ENCODE measurements at regions not wholly inside any gene's neighbourhood (a gene's known extent, or its start where the extent isn't known, plus 50 kb on each side); places are given as distances from the start of the nearest gene placed in this dataset.

DNA sequence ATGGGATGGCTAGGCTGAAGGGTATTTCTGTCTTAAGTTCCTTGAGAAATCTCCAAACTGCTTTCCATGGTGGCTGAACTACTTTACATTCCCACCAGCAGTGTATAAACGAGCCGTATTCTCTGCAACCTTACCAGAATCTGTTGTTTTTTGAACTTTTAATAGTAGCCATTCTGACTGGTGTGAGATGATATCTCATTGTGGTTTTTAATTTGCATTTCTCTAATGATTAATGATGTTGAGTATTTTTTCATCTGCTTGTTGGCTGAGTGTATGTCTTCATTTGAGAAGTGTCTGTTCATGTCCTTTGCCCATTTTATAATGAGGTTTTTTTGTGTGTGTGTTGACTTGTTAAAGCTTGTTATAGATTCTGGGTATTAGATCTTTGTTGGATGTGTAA is 226.8 kb upstream of the IGFBP3 start:
- DNase-seq, result no peak

DNA sequence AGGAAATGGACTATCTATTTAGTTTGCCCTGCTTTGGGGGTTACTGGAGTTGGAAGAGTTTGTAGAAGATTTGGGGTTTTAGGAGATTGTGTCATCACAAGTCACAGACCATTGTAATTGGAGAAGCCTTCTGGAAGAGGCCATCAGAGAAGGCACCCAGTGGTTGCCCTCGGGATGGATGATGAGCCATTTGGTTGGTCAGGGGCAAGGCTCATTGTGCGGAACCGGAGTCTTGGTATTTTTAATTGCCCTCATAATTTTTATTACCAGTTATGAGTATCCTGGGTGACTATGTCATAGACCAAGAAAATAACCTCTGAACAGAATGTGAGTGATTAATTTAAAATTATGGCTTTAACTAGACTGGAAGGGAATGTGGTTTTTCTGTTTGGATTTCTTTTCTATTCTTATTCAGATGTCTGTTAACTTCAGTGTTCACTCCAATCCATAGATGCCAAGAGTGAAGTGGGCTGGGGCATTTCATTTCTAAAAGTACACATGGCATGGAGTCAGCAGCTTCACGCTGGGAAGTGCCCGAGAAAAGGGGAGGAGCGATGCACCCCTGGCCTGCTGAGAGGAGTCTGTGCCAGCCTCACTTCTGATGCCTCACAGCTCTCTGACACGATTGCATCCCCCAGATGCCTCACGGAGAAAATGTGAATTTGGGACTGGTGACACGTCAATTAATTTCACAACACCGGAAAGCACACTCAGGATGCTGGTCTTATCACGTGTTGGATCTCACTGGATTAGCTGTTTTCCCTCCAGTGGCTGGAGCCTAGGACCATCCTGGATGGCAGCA is 225.6 kb upstream of the IGFBP3 start:
- no peak for DNase-seq

DNA sequence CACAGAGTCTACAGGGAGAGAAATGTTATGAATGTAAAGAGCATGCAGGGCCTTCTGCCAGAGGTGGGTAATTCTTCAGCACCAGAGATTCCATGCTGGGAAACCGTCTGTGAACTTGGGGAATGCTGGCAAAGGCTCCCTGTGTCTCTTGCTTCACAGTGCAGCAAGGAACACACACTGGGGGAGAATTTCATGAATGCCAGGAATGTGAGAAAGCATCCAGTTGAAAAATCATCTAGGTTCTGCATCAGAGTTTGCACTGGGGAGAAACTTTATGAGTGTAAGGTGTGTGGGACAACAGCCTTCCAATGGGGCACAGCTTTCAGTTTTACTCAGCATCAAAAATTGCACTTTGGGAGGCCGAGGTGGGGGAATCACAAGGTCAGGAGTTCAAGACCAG is 224.3 kb upstream of the IGFBP3 start:
- DNase-seq, result no peak

DNA sequence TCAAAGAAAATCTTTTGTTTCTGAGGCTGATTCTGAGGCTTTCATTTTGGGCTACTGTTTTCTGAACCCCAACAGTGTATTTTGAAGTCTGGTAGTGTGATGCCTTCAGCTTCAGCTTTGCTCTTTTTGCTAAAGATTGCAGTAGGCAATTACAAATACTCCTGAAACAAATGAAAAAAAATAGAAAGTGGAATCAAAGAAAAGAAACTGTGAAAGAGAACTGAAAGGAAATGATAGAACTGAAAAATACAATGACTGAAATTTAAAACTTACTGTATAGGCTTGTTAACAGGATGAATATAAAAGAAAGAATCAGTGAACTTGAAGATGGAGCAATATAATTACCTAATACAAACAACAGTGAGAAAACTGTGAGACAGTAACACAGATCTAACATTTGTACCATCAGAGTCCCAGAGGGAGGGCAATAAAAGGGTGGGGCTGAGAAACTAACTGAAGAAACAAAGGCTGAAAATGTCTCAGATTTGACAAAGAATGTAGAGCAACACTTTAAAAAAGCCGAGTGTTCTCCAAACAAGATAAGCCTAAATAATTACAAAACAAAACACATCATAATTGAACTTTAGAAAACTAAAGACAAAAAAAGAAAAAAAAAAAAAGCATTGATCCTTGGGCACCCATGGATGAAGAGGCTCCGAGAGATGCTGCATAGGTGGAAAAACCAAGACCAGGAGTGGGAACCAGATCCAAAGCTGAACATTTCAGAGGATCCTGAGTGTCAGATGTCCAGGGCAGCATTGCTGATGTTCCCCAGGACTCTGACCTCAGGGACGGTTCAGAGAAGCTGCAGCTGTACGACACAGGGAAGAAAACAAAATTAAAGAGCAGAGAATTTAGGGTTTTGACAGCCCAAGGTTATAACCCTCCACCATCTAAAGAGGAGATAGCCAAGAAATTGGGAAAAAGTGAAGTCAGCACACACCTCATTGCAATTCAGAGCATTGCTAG is 223.2 kb upstream of the IGFBP3 start:
- no peak for DNase-seq

DNA sequence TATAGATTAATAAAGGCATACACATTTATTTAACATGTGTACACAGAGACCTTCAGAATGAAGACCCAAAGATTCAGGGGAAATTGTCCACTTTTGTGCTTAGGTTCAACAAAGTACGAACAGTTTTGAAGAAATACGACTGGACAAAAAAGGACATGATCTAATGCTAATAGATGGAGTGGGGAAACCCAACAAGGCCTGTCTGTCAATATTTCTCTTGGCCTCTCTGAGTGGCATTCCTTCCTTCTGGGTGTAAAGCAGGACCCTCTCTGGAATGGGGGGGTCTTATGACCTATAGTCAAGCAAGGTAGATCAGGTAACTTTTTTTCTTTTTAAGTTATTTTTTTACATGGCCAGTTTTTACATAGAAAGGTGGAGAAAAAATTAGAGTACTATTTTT is 222.3 kb upstream of the IGFBP3 start:
- no peak for DNase-seq

DNA sequence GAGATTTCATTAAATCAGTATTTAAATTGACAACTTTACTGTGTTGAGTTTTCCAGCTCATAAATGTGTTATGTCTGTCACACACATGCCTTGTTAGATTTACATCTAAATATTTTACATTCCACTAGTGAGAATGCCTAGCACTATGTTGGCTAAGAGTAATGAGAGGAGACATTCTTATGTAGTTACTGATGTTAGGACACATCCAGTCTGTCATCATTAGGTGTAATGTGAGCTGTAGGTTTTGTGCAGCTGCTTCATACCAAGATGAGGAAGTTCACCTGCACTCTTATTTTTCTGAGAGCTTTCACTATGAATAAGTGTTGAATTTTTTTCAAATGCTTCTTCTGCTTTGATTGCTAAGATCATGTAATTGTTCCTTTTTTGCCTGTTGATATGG is 218.0 kb upstream of the IGFBP3 start:
- DNase-seq, result no peak

DNA sequence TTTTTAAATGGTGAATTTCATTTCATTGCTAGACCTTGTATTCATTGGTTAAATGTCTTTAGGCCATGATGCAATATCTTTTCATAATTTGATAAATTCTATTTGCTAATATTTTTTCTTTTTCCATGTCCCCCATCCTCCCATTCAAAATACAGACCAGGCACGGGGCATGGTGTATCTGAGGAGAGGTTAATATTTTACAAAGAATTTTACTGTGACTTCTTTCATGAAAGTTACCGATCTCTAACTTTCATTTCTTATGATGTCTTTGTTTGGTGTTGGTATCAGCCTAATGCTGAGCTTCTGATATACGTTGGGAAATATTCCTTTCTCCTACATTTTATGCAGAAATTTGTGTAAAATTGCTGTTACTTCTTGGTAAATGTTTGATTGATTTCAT is 216.7 kb upstream of the IGFBP3 start:
- DNase-seq, result no peak

DNA sequence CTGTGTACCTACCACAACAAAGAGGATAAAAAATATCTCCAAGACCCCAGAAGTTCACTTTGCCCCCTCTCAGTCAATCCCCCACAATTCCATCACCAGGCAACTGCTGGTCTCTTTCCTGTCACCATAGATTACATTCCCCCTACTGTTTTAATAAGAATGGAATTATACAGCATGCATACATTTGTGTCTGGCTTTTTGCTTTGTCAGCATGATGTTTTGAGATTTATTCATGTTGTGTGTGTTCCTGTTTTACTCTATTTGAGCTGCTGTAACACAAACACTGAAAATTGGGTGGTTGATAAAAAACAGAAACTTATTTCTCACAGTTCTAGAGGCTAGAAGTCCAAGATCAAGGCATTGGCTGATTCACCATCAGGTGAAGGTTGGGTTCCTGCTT is 214.5 kb upstream of the IGFBP3 start:
- DNase-seq, result no peak

DNA sequence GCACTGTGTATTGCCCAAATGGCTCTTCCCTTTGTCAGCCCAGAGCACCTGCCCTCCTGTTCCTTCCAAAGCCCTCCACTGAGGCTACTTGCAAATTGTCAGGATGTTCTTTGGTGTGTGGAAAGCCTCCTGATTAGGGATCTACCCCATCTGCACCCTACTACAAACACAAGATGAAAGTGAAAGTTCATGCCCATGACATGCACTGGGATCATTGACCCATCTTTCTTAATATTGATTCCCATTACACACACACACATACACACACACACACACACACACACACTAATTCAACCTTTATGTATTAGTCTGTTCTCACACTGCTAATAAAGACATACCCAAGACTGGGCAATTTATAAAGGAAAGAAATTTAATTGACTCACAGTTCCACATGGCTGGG is 213.7 kb upstream of the IGFBP3 start:
- DNase-seq, result no peak

DNA sequence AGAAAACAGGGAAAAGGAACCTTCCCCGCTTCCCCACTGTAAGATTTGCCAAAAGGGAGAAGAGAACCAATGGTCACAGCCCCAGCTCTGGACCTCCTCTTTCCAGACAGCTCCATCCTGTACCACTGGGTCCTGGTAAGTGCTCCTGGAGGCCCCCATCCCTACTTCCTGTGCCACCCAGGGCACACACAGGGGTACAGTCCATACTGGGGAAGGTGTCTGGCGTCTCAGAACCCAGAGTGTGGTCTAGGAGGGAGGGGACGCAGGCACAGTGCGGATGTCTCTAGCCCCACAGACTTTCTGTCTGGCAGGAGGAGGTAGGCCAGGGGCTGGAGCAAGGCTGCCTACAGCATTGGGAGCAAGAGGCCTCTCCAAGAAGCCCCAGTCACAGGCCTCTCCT is 213.3 kb upstream of the IGFBP3 start:
- no peak for DNase-seq

DNA sequence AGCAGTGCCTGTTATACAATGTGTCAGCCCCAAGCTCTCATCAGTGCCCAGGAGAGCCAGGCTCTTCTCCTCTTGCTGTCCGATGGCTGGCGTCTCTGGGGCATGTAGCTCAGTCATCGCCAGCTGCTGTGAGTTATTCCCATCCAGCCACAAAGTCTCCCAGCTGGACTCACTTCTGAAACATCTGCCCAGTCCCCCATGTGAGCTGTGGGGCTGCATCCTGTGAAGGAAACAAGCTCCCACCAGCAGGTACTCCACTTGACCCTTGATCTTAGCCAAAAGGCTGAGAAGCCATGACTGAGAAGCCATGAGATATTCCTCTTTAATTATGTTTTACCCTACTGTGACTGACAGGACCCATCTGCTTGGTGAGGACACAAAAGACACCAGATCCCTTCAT is 212.7 kb upstream of the IGFBP3 start:
- DNase-seq, result no peak

DNA sequence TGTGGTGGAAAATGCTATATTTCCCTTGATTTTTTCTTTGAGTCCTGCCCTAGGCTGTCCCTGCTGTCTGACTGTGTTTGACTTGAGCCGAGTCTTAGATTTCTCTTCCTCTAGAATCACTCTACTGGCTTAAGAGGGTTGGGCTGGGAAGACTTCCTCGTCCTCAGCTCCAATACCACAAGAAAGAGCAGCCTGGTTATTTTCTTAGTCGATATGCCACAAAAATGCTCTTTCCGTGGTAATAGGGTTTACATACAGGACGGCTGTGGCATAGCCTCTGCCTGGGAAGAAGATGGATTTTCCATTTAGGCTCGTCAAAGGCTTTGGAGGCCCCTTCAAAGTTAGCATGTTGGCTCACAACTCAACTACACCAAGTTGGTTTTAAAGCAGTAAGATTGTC is 212.0 kb upstream of the IGFBP3 start:
- no peak for DNase-seq

DNA sequence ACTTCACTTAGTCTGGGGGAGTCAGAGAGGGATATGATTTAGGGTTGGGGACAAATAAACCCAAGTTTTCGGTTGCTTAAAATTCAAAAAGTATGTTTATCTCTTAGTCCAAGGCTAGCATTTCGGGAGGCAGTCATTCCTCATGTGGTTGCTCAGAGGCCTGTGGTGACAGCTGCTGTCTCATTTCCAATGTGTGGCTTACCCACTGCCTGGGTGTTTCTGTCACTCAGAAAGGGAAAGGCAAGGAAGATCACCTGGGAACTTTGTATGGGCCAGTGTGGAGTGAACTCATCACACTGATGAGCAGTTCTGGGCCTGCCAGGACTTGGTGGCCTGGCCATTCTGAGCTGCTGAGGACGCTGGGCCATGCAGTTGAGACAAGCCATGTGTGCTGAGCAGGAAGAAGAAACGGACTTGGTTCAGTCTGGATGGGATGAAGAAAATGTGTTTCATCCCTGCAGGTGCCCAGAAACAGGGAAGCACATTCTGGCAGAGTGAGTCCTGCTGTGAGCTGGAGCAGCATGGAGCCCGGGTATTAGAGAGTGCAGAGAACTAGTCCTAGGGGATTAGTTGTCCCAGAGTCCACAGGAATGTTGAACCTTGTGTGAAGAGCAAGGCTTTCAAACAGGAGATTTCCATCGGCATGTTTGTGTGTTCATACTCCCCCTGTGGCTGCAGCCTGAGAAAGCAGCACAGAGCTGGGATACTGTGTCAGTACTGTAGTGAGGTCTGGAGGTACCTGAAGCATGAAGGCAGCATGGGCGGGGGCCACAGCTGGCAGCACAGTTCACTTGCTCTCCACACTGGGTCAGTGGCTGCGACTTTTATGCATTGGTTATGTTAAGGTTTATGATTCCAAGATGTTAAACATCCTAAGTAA is 211.1 kb upstream of the IGFBP3 start:
- no peak for DNase-seq

DNA sequence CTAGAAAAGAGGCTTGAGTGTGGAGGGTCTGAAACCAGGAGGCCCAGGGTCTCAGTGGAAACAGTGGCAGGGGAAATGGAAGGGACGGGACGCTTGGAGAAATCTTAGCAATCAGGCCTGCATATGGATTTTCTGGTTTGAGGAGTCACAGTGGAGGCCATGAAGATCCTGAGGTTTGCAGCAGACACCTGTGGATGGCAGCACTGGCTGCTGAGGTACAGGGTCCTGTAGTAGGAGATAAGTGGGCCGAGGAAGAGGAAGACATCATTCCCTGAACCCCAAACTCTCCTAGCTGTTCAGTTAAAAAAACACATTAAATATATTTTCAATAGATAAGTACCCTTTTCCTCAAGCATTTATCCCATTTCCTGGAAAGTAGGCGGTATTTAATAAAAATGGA is 208.8 kb upstream of the IGFBP3 start:
- no peak for DNase-seq

DNA sequence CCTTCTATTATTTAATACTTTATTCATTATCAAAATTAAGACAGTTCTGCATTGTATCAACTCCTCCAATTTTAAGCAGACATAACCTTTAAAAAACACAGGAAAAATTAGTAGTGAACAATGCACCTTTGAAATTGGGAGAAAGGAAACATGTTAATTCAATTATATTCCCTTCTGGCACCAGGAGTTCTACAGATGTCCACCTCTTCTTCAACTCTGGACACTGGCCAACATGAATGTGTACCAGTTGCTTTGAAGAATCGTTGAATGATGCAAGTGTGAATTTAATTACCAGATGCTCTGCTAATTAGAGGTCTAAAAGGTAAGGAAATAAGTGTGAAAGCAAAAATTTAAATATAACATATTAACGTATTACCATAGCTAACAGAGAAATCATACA is 206.7 kb upstream of the IGFBP3 start:
- DNase-seq, result no peak

DNA sequence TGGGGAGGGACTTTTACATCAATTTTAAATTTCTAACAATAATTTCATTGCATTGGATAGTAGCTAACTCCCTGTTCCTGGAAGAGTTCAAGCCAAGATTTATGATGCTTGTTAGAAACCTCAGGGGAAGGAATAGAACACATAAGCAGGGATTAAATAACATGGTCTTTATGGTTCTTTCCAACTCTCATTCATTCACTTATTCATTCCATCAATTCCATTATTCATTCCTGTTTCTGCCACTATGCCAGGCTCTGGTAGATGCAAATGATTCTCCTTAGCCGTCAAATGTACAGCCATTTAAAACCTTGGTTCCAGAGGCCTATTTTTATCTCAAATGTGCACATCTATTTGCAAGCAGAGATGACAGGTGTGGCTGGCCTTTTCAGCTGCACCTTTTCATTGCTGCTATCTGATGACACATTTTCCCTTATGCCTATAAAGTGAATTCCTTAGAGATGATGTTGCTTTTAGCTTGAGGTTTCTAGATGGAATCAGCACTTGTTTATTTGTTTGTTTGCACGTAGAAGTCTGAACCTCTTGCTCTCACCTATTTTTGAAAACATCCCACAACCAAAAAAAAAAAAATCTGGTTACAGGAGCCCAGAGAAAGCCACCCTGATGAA is 205.7 kb upstream of the IGFBP3 start:
- no peak for DNase-seq

DNA sequence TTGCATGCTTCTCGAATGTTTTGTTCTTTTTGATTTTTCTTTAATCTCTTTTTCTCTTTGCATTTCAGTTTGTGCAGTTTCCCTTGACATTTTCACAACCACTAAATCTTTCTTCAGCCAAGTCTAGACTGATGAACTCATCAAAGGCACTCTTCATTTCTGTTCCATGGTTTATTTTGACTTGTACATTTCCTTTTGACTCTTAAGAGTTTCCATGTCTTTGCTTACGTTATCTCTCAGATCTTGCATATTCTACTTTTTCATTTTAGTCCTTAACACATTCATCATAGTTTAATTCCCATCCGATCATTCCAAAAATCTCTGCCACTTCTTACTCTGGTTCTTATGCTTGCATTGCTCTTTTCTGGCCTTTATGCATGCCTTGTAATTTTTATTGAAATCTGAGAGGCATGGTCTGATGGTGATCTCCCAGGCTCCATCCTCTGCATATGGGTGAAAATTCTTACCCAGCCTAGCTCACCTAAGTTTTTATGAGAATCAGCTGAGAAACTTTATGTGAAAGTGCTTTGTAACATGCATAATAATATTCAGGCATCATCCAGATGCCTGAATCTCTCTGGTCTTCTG is 202.8 kb upstream of the IGFBP3 start:
- no peak for DNase-seq

DNA sequence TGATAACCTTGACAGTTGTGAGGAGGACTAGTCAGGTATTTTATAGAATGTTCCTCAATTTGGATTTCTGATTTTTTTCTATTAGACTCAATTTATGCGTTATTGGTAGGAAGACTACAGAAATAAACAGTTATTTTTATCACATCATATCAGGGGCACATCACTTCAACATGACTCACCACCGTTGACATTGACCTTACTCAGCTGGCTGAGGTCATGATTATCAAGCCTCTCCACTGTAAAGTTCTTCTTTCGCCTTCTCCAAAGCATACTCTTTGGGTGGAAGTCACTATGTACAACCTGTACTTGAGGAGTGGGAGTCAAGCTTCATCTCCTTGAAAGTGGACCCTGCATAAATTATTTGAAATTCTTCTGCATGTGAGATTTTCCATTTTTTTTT is 194.3 kb upstream of the IGFBP3 start:
- DNase-seq, result no peak

DNA sequence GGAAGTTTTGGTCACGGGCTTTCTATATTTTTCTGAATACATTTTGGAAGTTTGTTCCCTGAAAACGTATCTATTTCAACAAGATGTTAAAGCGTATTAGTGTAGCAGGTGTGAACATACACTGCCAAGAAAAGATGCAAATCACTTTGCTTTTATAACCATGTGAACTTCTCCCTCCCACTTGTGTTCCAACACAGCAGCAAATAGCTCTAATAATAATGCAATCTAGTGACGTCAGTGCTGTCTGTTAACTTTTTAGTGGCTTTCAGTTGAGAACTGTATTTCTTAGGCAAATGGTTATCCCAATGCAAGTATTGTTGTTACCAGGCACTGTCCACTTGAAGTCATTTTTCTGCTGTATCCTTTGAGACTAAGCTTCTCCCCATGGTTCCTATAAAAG is 188.4 kb upstream of the IGFBP3 start:
- DNase-seq, result no peak

DNA sequence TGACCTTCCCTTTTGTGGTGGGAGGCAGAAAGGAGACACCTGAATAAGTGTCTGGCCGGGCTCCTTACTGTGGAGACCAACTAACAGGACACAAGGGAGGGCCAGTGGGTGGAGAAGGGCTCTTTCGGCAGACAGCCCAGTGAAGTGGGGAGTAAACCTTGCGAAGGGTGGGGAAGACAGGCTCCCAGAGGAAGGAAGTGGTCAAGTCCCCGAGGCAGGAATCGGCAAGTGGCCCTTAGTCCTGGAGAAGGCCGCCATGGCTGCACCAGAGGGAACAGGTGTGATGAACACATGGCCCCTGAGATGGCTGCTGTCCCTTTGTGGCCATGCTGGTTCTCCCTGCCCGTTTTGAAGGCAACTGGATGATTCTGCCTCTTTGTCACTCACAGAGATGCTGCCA is 187.2 kb upstream of the IGFBP3 start:
- DNase-seq, result no peak

DNA sequence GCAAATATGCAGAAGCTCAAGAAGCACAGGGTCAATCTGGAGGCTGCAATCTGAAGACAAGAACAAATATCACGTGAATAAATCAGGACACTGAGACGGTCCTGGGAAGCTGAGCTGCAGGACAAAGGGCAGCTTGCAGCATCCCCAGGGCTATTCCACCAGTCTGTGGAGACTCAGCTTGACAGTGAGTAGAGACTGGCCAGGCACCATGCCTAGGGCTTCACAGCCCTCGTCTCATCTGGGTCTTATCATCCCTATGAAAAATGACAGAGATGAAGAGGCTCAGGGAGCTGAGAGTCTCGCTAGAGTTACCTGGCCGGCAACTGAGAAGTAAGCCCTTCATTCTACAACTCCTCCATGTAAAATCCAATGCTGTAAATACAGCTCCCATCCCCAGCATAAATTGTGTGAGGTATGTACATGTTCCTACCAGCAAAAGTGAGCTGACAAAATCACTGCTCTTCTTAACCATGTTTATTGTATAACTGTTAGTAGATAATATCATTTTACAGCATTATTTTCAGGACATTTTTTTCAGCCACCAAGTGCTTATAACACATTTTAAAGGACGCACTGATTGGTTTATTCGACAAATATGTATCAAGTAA is 186.6 kb upstream of the IGFBP3 start:
- DNase-seq, result no peak

DNA sequence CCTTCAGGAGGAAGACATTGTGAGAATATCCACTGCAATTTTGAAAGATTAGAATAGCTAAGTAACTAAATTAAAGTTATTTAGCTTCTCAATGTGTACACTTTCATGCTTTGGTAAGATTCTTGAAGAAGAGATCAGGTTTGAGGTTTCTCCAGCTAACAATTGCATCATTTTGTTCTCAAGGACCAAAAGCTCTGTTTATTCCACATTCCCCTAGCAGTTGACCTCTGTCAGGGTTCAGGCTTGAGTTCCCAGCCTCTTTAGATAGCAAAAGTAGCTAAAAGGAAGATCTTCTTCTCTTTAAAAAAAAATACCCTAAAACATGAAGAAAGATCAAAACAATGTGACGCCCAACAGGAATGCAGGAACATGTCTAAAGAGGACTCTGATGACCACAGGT is 179.4 kb upstream of the IGFBP3 start:
- no peak for DNase-seq
